Panc1 (cell line): ENCODE measurements at regions not wholly inside any gene's neighbourhood (a gene's known extent, or its start where the extent isn't known, plus 50 kb on each side); places are given as distances from the start of the nearest gene placed in this dataset.

Source experiments
- CTCF ChIP-seq: fragments of 450-650 bp; IDR thresholded peaks from 2 replicates; pipeline ENCODE4 v1.5.1; 2017; ENCODE audit warnings: mild to moderate bottlenecking
- POLR2AphosphoS5 ChIP-seq: IDR thresholded peaks from 2 replicates; pipeline ENCODE4 v1.6.1; 2012; ENCODE audit warnings: mild to moderate bottlenecking, low read depth, low read length, moderate library complexity

GRCh38 chr4:10753856-10754402 is 69.4 kb upstream of the CLNK start:
- TF ChIP-seq POLR2AphosphoS5 (no peak), CTCF (no peak)
